B cell (primary cell): ENCODE measurements at regions not wholly inside any gene's neighbourhood (a gene's known extent, or its start where the extent isn't known, plus 50 kb on each side); places are given as distances from the start of the nearest gene placed in this dataset.

Experiments used
- ATAC-seq: fragments of 200-7000 bp; cut with Tn5 transposase; one replicate; pipeline ENCODE4 v1.10.0; 2021; ENCODE audit warnings: low read depth, mild to moderate bottlenecking, moderate number of reproducible peaks, moderate library complexity
- CTCF ChIA-PET: fragments of 350-600 bp; sonication (Branson Sonifier 250); formaldehyde crosslinking; loops from one replicate; lab custom pipeline; 2021; ENCODE audit warnings: antibody characterized with exemption, inconsistent platforms; lab: Charles Lee
- POLR2A ChIA-PET: fragments of 350-600 bp; sonication (Branson Sonifier 250); formaldehyde crosslinking; loops from one replicate; lab custom pipeline; 2021; ENCODE audit warnings: antibody characterized with exemption; lab: Charles Lee
- DNase-seq: peaks from one replicate; pipeline ENCODE4 v3.0.0; 2013
- H2AFZ ChIP-seq: 2 replicates; pipeline ENCODE4 v1.6.1; 2012; ENCODE audit warnings: mild to moderate bottlenecking, low read depth, low read length; ENCODE audit not compliant: insufficient read depth, poor library complexity, severe bottlenecking
- H3K27ac ChIP-seq, 2 donors: 1 replicate in 1 of 2; 2 replicates in 1 of 2; pipeline ENCODE4 v1.5.1; 2012 to 2013; ENCODE audit warnings: low read length in 2 of 2, mild to moderate bottlenecking in 2 of 2, moderate library complexity in 1 of 2
- H3K27me3 ChIP-seq, 4 experiments: fragments of 200-600 bp in 1 of 4; sonication (generic) in 1 of 4; replicated peaks in 1 of 4; 1 replicate in 2 of 4; 2 replicates in 2 of 4; pipeline versions ENCODE4 v1.6.1 to v1.7.0; 2013 to 2016; ENCODE audit warnings: low read length in 3 of 4, mild to moderate bottlenecking in 2 of 4, mixed read lengths in 1 of 4, moderate library complexity in 1 of 4; ENCODE audit not compliant: insufficient read depth in 4 of 4, control insufficient read depth in 3 of 4; ENCODE audit errors: control extremely low read depth in 1 of 4
- H3K36me3 ChIP-seq, 2 experiments: replicated peaks in 1 of 2; 1 replicate in 1 of 2; 2 replicates in 1 of 2; pipeline versions ENCODE4 v1.6.1 to v1.7.1; 2013; ENCODE audit warnings: low read length in 1 of 2; ENCODE audit not compliant: insufficient read depth in 2 of 2, control insufficient read depth in 1 of 2; ENCODE audit errors: control extremely low read depth in 1 of 2, extremely low read depth in 1 of 2
- H3K4me1 ChIP-seq, 2 donors: fragments of 200-600 bp in 1 of 2; sonication (generic) in 1 of 2; 1 replicate in 1 of 2; 2 replicates in 1 of 2; pipeline versions ENCODE4 v1.5.1 to v1.6.1; 2013 to 2017; ENCODE audit warnings: low read length in 2 of 2; ENCODE audit not compliant: control insufficient read depth in 2 of 2, insufficient read depth in 2 of 2
- H3K4me2 ChIP-seq: replicated peaks from 2 replicates; pipeline ENCODE3; 2012; ENCODE audit warnings: mild to moderate bottlenecking, low read depth, low read length; ENCODE audit not compliant: poor library complexity, severe bottlenecking
- H3K4me3 ChIP-seq, 5 experiments: fragments of 200-600 bp in 1 of 5; sonication (generic) in 1 of 5; 1 replicate in 3 of 5; 2 replicates in 2 of 5; pipeline versions ENCODE4 v1.5.1 to v1.7.0; 2011 to 2016; ENCODE audit warnings: low read length in 4 of 5, mild to moderate bottlenecking in 4 of 5, low read depth in 2 of 5, control low read depth in 1 of 5, moderate library complexity in 1 of 5; ENCODE audit not compliant: insufficient read depth in 1 of 5; ENCODE audit errors: control extremely low read depth in 1 of 5, extremely low read depth in 1 of 5
- H3K79me2 ChIP-seq: fragments of 200-600 bp; sonication (generic); one replicate; pipeline ENCODE4 v1.6.0; 2016; ENCODE audit warnings: low read length; ENCODE audit not compliant: control insufficient read depth, insufficient read depth
- H3K9ac ChIP-seq: fragments of 200-600 bp; sonication (generic); 2 replicates; pipeline ENCODE4 v1.6.1; 2017; ENCODE audit warnings: mild to moderate bottlenecking, low read length, moderate library complexity
- H3K9me3 ChIP-seq, 3 donors: one replicate each; pipeline versions ENCODE4 v1.6.1 to v1.7.1; 2013; ENCODE audit warnings: low read length in 2 of 3; ENCODE audit not compliant: control insufficient read depth in 2 of 3, insufficient read depth in 1 of 3; ENCODE audit errors: control extremely low read depth in 1 of 3
- H4K20me1 ChIP-seq: 2 replicates; pipeline ENCODE4 v1.6.0; 2012; ENCODE audit warnings: mild to moderate bottlenecking, low read length; ENCODE audit not compliant: insufficient read depth, control insufficient read depth, poor library complexity, severe bottlenecking
- H3K27ac Mint-ChIP-seq: one replicate; pipeline ENCODE4 v1.8.0; 2021; ENCODE audit warnings: mixed read lengths
- H3K27me3 Mint-ChIP-seq: one replicate; pipeline ENCODE4 v1.8.0; 2021; ENCODE audit warnings: mixed read lengths
- H3K4me1 Mint-ChIP-seq: one replicate; pipeline ENCODE4 v1.8.0; 2021; ENCODE audit warnings: mixed read lengths
- H3K4me3 Mint-ChIP-seq: one replicate; pipeline ENCODE4 v1.8.0; 2021; ENCODE audit warnings: mixed read lengths
- H3K9me3 Mint-ChIP-seq: one replicate; pipeline ENCODE4 v1.8.0; 2022; ENCODE audit warnings: mixed read lengths; ENCODE audit not compliant: insufficient read depth
- CTCF ChIP-seq: fragments of 200-600 bp; IDR thresholded peaks from one replicate; pipeline ENCODE4 v1.8.0; 2022; ENCODE audit warnings: antibody characterized with exemption, mild to moderate bottlenecking
- EZH2 ChIP-seq: IDR thresholded peaks from 2 replicates; pipeline ENCODE4 v1.6.1; 2012; ENCODE audit warnings: borderline replicate concordance, low read depth, mild to moderate bottlenecking, moderate library complexity, low read length; ENCODE audit not compliant: insufficient read depth, poor library complexity, severe bottlenecking
- WGBS: methylation state at CpG from one replicate; pipeline ENCODE4 v1.1.5; 2013; ENCODE audit warnings: missing lambda C conversion rate; ENCODE audit not compliant: insufficient coverage; 5-methylcytosine and 5-hydroxymethylcytosine counted together
- intact Hi-C: fragments of 100-400 bp; cut with micrococcal nuclease; formaldehyde crosslinking; loops from one replicate; pipeline ENCODE4 v1.10.0; 2022

GRCh38 chr3:113103588-113103987 is 107.8 kb upstream of the BOC start:
- Histone ChIP-seq H4K20me1 (no peaks in the 10 kb centered on the region), H3K27ac (no peak overlapping the region), H3K4me2 (no peak overlapping the region), H3K79me2 (no peaks in the 10 kb centered on the region), H3K9me3 (no peaks in the 10 kb centered on the region), H2AFZ (no peak overlapping the region), H3K9ac (no peak overlapping the region), H3K4me3 (no peak overlapping the region), H3K36me3 (no peaks in the 10 kb centered on the region), H3K4me1 (no peaks in the 10 kb centered on the region), H3K27me3 (no peaks in the 10 kb centered on the region)
- H3K27me3 Mint-ChIP-seq, result no peaks in the 10 kb centered on the region
- intact Hi-C loops, result no loop called here
- no CpG with 5 or more reads among the region's 2 CpGs for WGBS
- ChIA-PET CTCF (no interaction called here), POLR2A (no interaction called here)
- no peaks in the 10 kb centered on the region for H3K9me3 Mint-ChIP-seq
- no peak overlapping the region for H3K27ac Mint-ChIP-seq
- ATAC-seq (no peak), DNase-seq (no peak)
- TF ChIP-seq CTCF, result no peak
- TF ChIP-seq EZH2, result no peak
- no peak overlapping the region for H3K4me3 Mint-ChIP-seq
- no peaks in the 10 kb centered on the region for H3K4me1 Mint-ChIP-seq

- 83% methylated on average over 2 of the region's 11 CpGs for WGBS
Measured at GRCh38 chr3:113104357-113105092, 106.8 kb upstream of the BOC start.

More at GRCh38 chr3:113104357-113105092, 106.8 kb upstream of the BOC start:
- Histone ChIP-seq H3K36me3 (no peaks in the 10 kb centered on the region), H3K4me2 (no peak overlapping the region), H4K20me1 (no peaks in the 10 kb centered on the region), H3K4me1 (no peaks in the 10 kb centered on the region), H3K79me2 (no peaks in the 10 kb centered on the region), H3K27me3 (no peaks in the 10 kb centered on the region), H3K9ac (no peak overlapping the region), H3K27ac (no peak overlapping the region), H2AFZ (no peak overlapping the region), H3K4me3 (no peak overlapping the region), H3K9me3 (no peaks in the 10 kb centered on the region)
- Mint-ChIP-seq H3K4me3 (no peak overlapping the region), H3K4me1 (no peaks in the 10 kb centered on the region), H3K27ac (no peak overlapping the region), H3K9me3 (no peaks in the 10 kb centered on the region), H3K27me3 (no peaks in the 10 kb centered on the region)
- no peak for DNase-seq
- intact Hi-C loops, result no loop called here
- TF ChIP-seq CTCF (no peak), EZH2 (no peak)
- CTCF ChIA-PET, result no interaction called here
- ATAC-seq, result no peak
- POLR2A ChIA-PET, result no interaction called here
